ENCODE measurements at regions not wholly inside any gene's neighbourhood (a gene's known extent, or its start where the extent isn't known, plus 50 kb on each side); places are given as distances from the start of the nearest gene placed in this dataset.

DNA sequence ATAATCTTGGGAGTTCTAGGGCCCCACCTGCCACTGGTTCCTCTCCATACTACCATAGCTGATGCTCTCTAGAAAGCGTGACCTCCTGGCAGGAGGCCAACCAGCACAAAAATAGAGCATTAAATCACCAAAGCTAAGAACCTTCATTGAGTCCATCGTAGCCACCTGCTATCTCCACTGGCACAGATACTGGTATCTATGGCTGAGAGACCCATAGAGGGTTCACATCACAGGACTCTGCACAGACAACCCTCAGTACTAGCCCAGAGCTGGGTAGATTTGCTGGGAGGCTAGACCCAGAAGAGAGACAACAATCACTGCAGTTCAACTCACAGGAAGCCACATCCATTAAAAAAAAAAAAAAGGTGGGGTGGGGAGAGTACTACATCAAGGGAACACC lies 509.1 kb downstream of the DTWD2 start:
- Histone ChIP-seq H3K9ac (ENCODE audit: low read length) (no peak overlapping the region), H3K9me3 (ENCODE audit: low read length) (peaks cover 3% of the 10 kb centered on the region), H2AFZ (ENCODE audit: low read depth, low read length) (no peak overlapping the region), H3K27me3 (ENCODE audit: insufficient read depth, low read depth, low read length) (no peaks in the 10 kb centered on the region), H3K36me3 (ENCODE audit: insufficient read depth, low read length) (no peaks in the 10 kb centered on the region), H4K20me1 (ENCODE audit: insufficient read depth) (no peaks in the 10 kb centered on the region), H3K4me2 (ENCODE audit: low read length) (no peak overlapping the region), H3K27ac (ENCODE audit: low read length) (no peak overlapping the region), H3K9me2 (ENCODE audit: insufficient read depth, low read length) (no peaks in the 10 kb centered on the region), H3K79me2 (replicated peaks; ENCODE audit: insufficient read depth, low read length) (no peaks in the 10 kb centered on the region), H3K4me3 (ENCODE audit: low read length) (no peak overlapping the region), H3F3A (ENCODE audit: insufficient read depth, low read length, poor library complexity, severe bottlenecking) (no peaks in the 10 kb centered on the region)
- no peak for TF ChIP-seq TAF1 (IDR thresholded peaks at IDR 0.05; ENCODE audit: low read depth)
- TF ChIP-seq, protein P1, sequence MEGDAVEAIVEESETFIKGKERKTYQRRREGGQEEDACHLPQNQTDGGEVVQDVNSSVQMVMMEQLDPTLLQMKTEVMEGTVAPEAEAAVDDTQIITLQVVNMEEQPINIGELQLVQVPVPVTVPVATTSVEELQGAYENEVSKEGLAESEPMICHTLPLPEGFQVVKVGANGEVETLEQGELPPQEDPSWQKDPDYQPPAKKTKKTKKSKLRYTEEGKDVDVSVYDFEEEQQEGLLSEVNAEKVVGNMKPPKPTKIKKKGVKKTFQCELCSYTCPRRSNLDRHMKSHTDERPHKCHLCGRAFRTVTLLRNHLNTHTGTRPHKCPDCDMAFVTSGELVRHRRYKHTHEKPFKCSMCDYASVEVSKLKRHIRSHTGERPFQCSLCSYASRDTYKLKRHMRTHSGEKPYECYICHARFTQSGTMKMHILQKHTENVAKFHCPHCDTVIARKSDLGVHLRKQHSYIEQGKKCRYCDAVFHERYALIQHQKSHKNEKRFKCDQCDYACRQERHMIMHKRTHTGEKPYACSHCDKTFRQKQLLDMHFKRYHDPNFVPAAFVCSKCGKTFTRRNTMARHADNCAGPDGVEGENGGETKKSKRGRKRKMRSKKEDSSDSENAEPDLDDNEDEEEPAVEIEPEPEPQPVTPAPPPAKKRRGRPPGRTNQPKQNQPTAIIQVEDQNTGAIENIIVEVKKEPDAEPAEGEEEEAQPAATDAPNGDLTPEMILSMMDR (IDR thresholded peaks at IDR 0.05; ENCODE audit: poor library complexity, severe bottlenecking): no peak
- no peak for TF ChIP-seq EP300 (conservative IDR thresholded peaks at IDR 0.05; ENCODE audit: poor library complexity, severe bottlenecking)
- no peak for TF ChIP-seq RAD21 (conservative IDR thresholded peaks at IDR 0.05)
- TF ChIP-seq MXI1 (conservative IDR thresholded peaks at IDR 0.05; ENCODE audit: poor library complexity, severe bottlenecking): no peak
- no peak for TF ChIP-seq POLR2AphosphoS5 (IDR thresholded peaks at IDR 0.05)
- TF ChIP-seq, protein P2, sequence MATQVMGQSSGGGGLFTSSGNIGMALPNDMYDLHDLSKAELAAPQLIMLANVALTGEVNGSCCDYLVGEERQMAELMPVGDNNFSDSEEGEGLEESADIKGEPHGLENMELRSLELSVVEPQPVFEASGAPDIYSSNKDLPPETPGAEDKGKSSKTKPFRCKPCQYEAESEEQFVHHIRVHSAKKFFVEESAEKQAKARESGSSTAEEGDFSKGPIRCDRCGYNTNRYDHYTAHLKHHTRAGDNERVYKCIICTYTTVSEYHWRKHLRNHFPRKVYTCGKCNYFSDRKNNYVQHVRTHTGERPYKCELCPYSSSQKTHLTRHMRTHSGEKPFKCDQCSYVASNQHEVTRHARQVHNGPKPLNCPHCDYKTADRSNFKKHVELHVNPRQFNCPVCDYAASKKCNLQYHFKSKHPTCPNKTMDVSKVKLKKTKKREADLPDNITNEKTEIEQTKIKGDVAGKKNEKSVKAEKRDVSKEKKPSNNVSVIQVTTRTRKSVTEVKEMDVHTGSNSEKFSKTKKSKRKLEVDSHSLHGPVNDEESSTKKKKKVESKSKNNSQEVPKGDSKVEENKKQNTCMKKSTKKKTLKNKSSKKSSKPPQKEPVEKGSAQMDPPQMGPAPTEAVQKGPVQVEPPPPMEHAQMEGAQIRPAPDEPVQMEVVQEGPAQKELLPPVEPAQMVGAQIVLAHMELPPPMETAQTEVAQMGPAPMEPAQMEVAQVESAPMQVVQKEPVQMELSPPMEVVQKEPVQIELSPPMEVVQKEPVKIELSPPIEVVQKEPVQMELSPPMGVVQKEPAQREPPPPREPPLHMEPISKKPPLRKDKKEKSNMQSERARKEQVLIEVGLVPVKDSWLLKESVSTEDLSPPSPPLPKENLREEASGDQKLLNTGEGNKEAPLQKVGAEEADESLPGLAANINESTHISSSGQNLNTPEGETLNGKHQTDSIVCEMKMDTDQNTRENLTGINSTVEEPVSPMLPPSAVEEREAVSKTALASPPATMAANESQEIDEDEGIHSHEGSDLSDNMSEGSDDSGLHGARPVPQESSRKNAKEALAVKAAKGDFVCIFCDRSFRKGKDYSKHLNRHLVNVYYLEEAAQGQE (IDR thresholded peaks at IDR 0.05; ENCODE audit: borderline replicate concordance): no peak
- no peak for TF ChIP-seq EZH2 (IDR thresholded peaks at IDR 0.05; ENCODE audit: borderline replicate concordance, insufficient read depth, low read length, poor library complexity, severe bottlenecking)
- TF ChIP-seq SMC3 (conservative IDR thresholded peaks at IDR 0.05; ENCODE audit: poor library complexity): no peak

DNA sequence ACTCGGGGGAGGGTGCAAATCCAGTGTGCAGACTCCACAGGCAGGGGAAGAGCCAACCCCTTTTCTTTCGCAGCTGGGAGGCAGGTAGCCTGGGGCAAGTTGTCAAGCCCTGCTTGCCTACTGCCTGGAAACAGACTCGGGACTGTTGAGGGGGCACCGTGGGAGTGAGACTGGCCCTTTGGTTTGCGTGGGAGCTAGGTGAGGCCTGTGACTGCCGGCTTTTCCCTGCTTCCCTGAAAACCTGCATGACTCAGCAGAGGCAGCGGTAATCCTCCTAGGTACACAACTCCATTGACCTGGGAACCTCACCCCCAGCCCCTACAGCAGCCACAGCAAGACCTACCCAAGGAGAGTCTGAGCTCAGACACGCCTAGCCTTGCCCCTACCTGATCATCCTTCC lies 509.5 kb downstream of the DTWD2 start:
- Histone ChIP-seq H3K9me3 (ENCODE audit: low read length) (peaks cover 3% of the 10 kb centered on the region), H3K9ac (ENCODE audit: low read length) (no peak overlapping the region), H3K4me2 (ENCODE audit: low read length) (no peak overlapping the region), H4K20me1 (ENCODE audit: insufficient read depth) (no peaks in the 10 kb centered on the region), H3K9me2 (ENCODE audit: insufficient read depth, low read length) (no peaks in the 10 kb centered on the region), H3K27ac (ENCODE audit: low read length) (no peak overlapping the region), H2AFZ (ENCODE audit: low read depth, low read length) (no peak overlapping the region), H3K36me3 (ENCODE audit: insufficient read depth, low read length) (no peaks in the 10 kb centered on the region), H3K4me3 (ENCODE audit: low read length) (no peak overlapping the region), H3K79me2 (replicated peaks; ENCODE audit: insufficient read depth, low read length) (no peaks in the 10 kb centered on the region), H3K27me3 (ENCODE audit: insufficient read depth, low read depth, low read length) (no peaks in the 10 kb centered on the region), H3F3A (ENCODE audit: insufficient read depth, low read length, poor library complexity, severe bottlenecking) (no peaks in the 10 kb centered on the region)
- TF ChIP-seq, protein P2 (IDR thresholded peaks at IDR 0.05; ENCODE audit: borderline replicate concordance): no peak
